Coronary artery (tissue), 2 donors: ENCODE measurements at regions not wholly inside any gene's neighbourhood (a gene's known extent, or its start where the extent isn't known, plus 50 kb on each side); places are given as distances from the start of the nearest gene placed in this dataset.

Source experiments
- DNase-seq: peaks from one replicate; pipeline ENCODE4 v3.0.0-alpha.2; 2017; ENCODE audit warnings: low spot score
- H3K27ac ChIP-seq, 2 donors: fragments of 200-600 bp; sonication (generic); one replicate each; pipeline ENCODE4 v1.5.1; 2016 to 2019
- H3K4me3 ChIP-seq: fragments of 200-600 bp; sonication (generic); 2 replicates; pipeline ENCODE4 v1.5.1; 2016; ENCODE audit warnings: mild to moderate bottlenecking, moderate library complexity
- CTCF ChIP-seq: fragments of 200-600 bp; sonication (generic); IDR thresholded peaks from one replicate; pipeline ENCODE4 v1.5.1; 2019; ENCODE audit warnings: antibody characterized with exemption

- no peak for TF ChIP-seq CTCF
- Histone ChIP-seq H3K4me3 (no peak overlapping the region), H3K27ac (no peak overlapping the region)
- DNase-seq: no peak
These were observed 224.1 kb downstream of the FGF9 start for GRCh38 chr13:21894703-21895699.

GRCh38 chr13:21895779-21896178, 224.9 kb downstream of the FGF9 start:
- TF ChIP-seq CTCF: no peak
- Histone ChIP-seq H3K27ac (no peak overlapping the region), H3K4me3 (no peak overlapping the region)
- no peak for DNase-seq

GRCh38 chr13:21897161-21897560, 226.3 kb downstream of the FGF9 start:
- no peak for TF ChIP-seq CTCF
- Histone ChIP-seq H3K27ac (no peak overlapping the region), H3K4me3 (no peak overlapping the region)
- no peak for DNase-seq

- Histone ChIP-seq H3K27ac (no peak overlapping the region), H3K4me3 (no peak overlapping the region)
- no peak for DNase-seq
- TF ChIP-seq CTCF: no peak
These were observed 227.6 kb downstream of the FGF9 start for GRCh38 chr13:21898459-21898858.

- H3K27ac ChIP-seq: no peak overlapping the region
- no peak for DNase-seq
- no peak overlapping the region for H3K4me3 ChIP-seq
- no peak for TF ChIP-seq CTCF
These were observed 228.1 kb downstream of the FGF9 start for GRCh38 chr13:21898945-21899344.

- Histone ChIP-seq H3K4me3 (peak overlapping the region; percentile 51), H3K27ac (peak overlapping the region in 1 of 2 donors; percentile 83)
- TF ChIP-seq CTCF: no peak
- no peak for DNase-seq
These were observed 230.5 kb downstream of the FGF9 start for GRCh38 chr13:21901336-21901735.
